ENCODE measurements at regions not wholly inside any gene's neighbourhood (a gene's known extent, or its start where the extent isn't known, plus 50 kb on each side); places are given as distances from the start of the nearest gene placed in this dataset.

DNA sequence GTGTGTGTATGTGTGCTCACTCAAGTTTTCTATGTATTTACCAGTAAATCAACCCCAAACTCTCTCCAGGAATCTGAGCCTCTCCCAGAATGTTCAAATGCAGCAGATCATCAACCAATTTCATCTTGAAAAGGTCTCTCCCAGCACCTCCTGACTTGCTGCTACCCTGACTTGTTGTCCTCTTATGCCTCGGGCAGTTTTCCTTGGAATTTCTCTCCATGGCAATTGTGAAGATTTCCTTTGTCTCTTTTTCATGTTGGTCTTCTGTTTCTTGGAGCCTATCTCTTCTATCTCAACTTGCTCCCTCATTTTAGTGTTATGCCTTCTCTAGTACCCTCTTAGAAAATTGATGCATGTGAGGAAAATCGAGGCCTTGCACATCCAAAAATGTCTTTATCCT, 303.6 kb upstream of the KIF2A start:
- Histone ChIP-seq H3K79me2 (ENCODE audit: control insufficient read depth, insufficient read depth, low read length, unreplicated experiment) (no peaks in the 10 kb centered on the region), H2AFZ (ENCODE audit: low read length, unreplicated experiment) (no peak overlapping the region), H3K27ac (ENCODE audit: low read depth, low read length) (no peak overlapping the region)

DNA sequence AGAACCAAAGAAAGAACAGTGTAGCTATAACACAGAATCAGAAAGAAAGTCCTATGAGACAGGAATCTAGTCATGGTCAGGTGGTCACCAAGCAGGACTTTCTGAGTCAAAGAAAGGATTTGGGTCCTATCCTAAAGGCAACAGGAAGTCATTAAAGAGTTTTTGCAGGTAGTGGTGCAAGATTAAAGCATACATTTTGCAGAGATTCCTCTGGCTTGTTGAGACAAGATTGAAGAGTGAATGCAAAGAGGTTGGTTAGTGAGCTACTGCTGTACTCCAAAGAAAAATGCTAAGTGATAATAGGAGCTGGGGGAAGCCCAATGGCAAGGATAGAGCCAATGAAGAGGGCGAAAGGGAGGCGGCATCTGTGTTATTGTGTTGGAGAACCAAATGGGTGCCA, 300.5 kb upstream of the KIF2A start:
- H3K4me3 ChIP-seq (ENCODE audit: low read depth, low read length), result no peak overlapping the region
- H2AFZ ChIP-seq (ENCODE audit: low read length, unreplicated experiment), result no peak overlapping the region
- no peaks in the 10 kb centered on the region for H3K4me1 ChIP-seq (ENCODE audit: control insufficient read depth, insufficient read depth, low read length, unreplicated experiment)
- H3K79me2 ChIP-seq (ENCODE audit: control insufficient read depth, insufficient read depth, low read length, unreplicated experiment), result no peaks in the 10 kb centered on the region
- H3K27ac ChIP-seq (ENCODE audit: low read depth, low read length), result no peak overlapping the region
- H3K36me3 ChIP-seq (ENCODE audit: insufficient read depth, low read length), result no peaks in the 10 kb centered on the region
- no peaks in the 10 kb centered on the region for H3K27me3 ChIP-seq (ENCODE audit: insufficient read depth, low read length)

More for the DNA sequence above, 303.6 kb upstream of the KIF2A start:
- Histone ChIP-seq H3K36me3 (ENCODE audit: insufficient read depth, low read length) (no peaks in the 10 kb centered on the region), H3K27me3 (ENCODE audit: insufficient read depth, low read length) (no peaks in the 10 kb centered on the region), H3K4me3 (ENCODE audit: low read depth, low read length) (no peak overlapping the region), H3K4me1 (ENCODE audit: control insufficient read depth, insufficient read depth, low read length, unreplicated experiment) (no peaks in the 10 kb centered on the region)

DNA sequence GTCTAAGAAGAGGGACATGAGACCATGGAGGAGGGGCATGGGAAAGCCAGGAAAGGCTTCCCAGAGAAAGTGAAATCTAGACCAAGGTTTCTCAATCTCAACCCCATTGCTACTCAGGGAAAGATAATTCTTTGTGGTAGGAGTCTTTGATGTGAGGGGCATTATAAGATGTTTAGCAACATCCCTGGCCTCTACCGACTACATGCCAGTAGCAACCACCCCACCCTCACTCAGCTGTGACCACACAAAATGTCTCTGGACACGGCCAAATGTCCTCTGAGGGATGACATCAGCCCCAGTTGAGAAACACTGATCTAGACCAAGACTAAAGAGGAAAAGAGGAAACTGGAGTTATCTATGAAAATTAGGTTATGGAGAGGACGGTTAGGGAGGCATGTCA, 298.5 kb upstream of the KIF2A start:
- no peaks in the 10 kb centered on the region for H3K79me2 ChIP-seq (ENCODE audit: control insufficient read depth, insufficient read depth, low read length, unreplicated experiment)
- no peaks in the 10 kb centered on the region for H3K27me3 ChIP-seq (ENCODE audit: insufficient read depth, low read length)

DNA sequence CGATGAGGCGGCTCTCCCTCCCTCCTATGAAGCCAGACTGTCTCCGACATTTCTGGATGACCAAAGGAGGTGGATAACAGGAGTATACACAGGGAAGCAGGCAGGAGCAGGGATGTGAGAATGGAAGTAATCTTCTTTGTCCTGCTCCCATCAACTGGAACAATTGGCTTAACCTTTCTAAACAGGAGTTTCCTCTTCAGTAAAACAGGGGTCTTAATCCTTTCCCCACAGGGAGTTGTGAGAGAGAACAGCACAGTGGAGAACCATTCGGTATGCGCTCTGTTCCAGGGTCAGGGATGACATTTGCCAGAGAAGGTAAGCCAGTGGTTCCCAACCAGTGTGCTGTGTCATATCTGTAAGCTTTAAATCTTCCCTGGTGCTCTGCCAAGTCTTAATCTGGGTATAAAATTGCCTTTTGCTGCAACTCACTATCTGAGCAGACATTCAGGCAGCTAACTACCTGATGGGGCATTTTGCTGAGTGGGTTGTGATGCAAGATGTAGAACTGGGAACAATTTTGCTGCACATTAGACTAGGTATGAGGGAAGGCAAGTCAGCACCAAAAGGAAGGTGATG, 294.8 kb upstream of the KIF2A start:
- H3K36me3 ChIP-seq (ENCODE audit: insufficient read depth, low read length), result no peaks in the 10 kb centered on the region
- no peak overlapping the region for H2AFZ ChIP-seq (ENCODE audit: low read length, unreplicated experiment)
- no peaks in the 10 kb centered on the region for H3K79me2 ChIP-seq (ENCODE audit: control insufficient read depth, insufficient read depth, low read length, unreplicated experiment)
- no peaks in the 10 kb centered on the region for H3K4me1 ChIP-seq (ENCODE audit: control insufficient read depth, insufficient read depth, low read length, unreplicated experiment)
- no peak overlapping the region for H3K27ac ChIP-seq (ENCODE audit: low read depth, low read length)
- H3K27me3 ChIP-seq (ENCODE audit: insufficient read depth, low read length), result no peaks in the 10 kb centered on the region
- H3K4me3 ChIP-seq (ENCODE audit: low read depth, low read length), result no peak overlapping the region

More for the DNA sequence above, 298.5 kb upstream of the KIF2A start:
- no peak overlapping the region for H3K4me3 ChIP-seq (ENCODE audit: low read depth, low read length)
- H3K4me1 ChIP-seq (ENCODE audit: control insufficient read depth, insufficient read depth, low read length, unreplicated experiment), result no peaks in the 10 kb centered on the region
- H2AFZ ChIP-seq (ENCODE audit: low read length, unreplicated experiment), result no peak overlapping the region
- no peaks in the 10 kb centered on the region for H3K36me3 ChIP-seq (ENCODE audit: insufficient read depth, low read length)
- H3K27ac ChIP-seq (ENCODE audit: low read depth, low read length), result no peak overlapping the region

GRCh38 chr5:62017092-62017491, 288.9 kb upstream of the KIF2A start:
- Histone ChIP-seq H3K27ac (ENCODE audit: low read depth, low read length) (no peak overlapping the region), H3K79me2 (ENCODE audit: control insufficient read depth, insufficient read depth, low read length, unreplicated experiment) (no peaks in the 10 kb centered on the region), H2AFZ (ENCODE audit: low read length, unreplicated experiment) (no peak overlapping the region), H3K36me3 (ENCODE audit: insufficient read depth, low read length) (no peaks in the 10 kb centered on the region), H3K27me3 (ENCODE audit: insufficient read depth, low read length) (no peaks in the 10 kb centered on the region), H3K4me1 (ENCODE audit: control insufficient read depth, insufficient read depth, low read length, unreplicated experiment) (no peaks in the 10 kb centered on the region), H3K4me3 (ENCODE audit: low read depth, low read length) (no peak overlapping the region)

- Histone ChIP-seq H3K79me2 (ENCODE audit: control insufficient read depth, insufficient read depth, low read length, unreplicated experiment) (no peaks in the 10 kb centered on the region), H2AFZ (ENCODE audit: low read length, unreplicated experiment) (no peak overlapping the region), H3K4me3 (ENCODE audit: low read depth, low read length) (no peak overlapping the region), H3K27me3 (ENCODE audit: insufficient read depth, low read length) (no peaks in the 10 kb centered on the region), H3K27ac (ENCODE audit: low read depth, low read length) (no peak overlapping the region), H3K4me1 (ENCODE audit: control insufficient read depth, insufficient read depth, low read length, unreplicated experiment) (no peaks in the 10 kb centered on the region), H3K36me3 (ENCODE audit: insufficient read depth, low read length) (no peaks in the 10 kb centered on the region)
Observed at GRCh38 chr5:62029303-62029702, 276.7 kb upstream of the KIF2A start.

GRCh38 chr5:62030326-62030725, 275.7 kb upstream of the KIF2A start:
- Histone ChIP-seq H3K4me1 (ENCODE audit: control insufficient read depth, insufficient read depth, low read length, unreplicated experiment) (no peaks in the 10 kb centered on the region), H3K27me3 (ENCODE audit: insufficient read depth, low read length) (no peaks in the 10 kb centered on the region), H3K27ac (ENCODE audit: low read depth, low read length) (no peak overlapping the region), H3K36me3 (ENCODE audit: insufficient read depth, low read length) (no peaks in the 10 kb centered on the region), H2AFZ (ENCODE audit: low read length, unreplicated experiment) (no peak overlapping the region), H3K79me2 (ENCODE audit: control insufficient read depth, insufficient read depth, low read length, unreplicated experiment) (no peaks in the 10 kb centered on the region), H3K4me3 (ENCODE audit: low read depth, low read length) (no peak overlapping the region)

GRCh38 chr5:62038024-62038423, 268.0 kb upstream of the KIF2A start:
- no peaks in the 10 kb centered on the region for H3K27me3 ChIP-seq (ENCODE audit: insufficient read depth, low read length)
- H3K4me1 ChIP-seq (ENCODE audit: control insufficient read depth, insufficient read depth, low read length, unreplicated experiment), result no peaks in the 10 kb centered on the region
- no peak overlapping the region for H3K27ac ChIP-seq (ENCODE audit: low read depth, low read length)
- no peaks in the 10 kb centered on the region for H3K79me2 ChIP-seq (ENCODE audit: control insufficient read depth, insufficient read depth, low read length, unreplicated experiment)
- no peak overlapping the region for H3K4me3 ChIP-seq (ENCODE audit: low read depth, low read length)
- H2AFZ ChIP-seq (ENCODE audit: low read length, unreplicated experiment), result no peak overlapping the region
- no peaks in the 10 kb centered on the region for H3K36me3 ChIP-seq (ENCODE audit: insufficient read depth, low read length)

DNA sequence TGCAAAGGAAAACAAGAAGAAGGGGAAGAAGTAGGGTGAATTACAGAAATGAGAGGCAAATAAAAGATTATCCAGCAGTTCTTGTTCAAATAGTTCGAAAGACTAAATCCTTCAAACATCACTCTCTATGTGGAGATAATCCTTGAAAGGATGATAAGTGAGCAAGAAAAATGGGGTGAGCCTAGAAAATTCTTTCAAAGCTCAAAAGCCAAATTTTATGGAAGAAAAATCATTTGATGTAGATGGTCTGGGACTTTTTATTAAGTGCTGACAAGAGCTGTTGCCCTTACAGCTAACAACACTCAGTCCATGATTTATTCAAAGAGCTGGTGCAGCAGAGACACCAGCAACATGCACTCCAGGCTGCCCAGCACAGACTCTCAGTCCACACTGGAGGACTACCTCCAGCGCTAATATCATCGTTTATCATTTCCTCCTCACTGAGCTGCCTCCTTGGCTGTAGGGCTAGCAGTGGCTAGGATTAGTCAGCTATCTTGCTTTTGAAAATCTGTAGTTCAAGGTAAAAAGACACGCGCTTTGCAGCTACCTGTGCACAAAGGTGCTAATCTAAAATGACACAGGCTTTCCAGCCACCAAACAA, 264.8 kb upstream of the KIF2A start:
- no peak overlapping the region for H2AFZ ChIP-seq (ENCODE audit: low read length, unreplicated experiment)
- no peaks in the 10 kb centered on the region for H3K79me2 ChIP-seq (ENCODE audit: control insufficient read depth, insufficient read depth, low read length, unreplicated experiment)
- H3K4me1 ChIP-seq (ENCODE audit: control insufficient read depth, insufficient read depth, low read length, unreplicated experiment), result no peaks in the 10 kb centered on the region
- no peaks in the 10 kb centered on the region for H3K36me3 ChIP-seq (ENCODE audit: insufficient read depth, low read length)
- H3K27me3 ChIP-seq (ENCODE audit: insufficient read depth, low read length), result no peaks in the 10 kb centered on the region
- H3K27ac ChIP-seq (ENCODE audit: low read depth, low read length), result no peak overlapping the region
- H3K4me3 ChIP-seq (ENCODE audit: low read depth, low read length), result no peak overlapping the region

- no peak overlapping the region for H2AFZ ChIP-seq (ENCODE audit: low read length, unreplicated experiment)
- H3K79me2 ChIP-seq (ENCODE audit: control insufficient read depth, insufficient read depth, low read length, unreplicated experiment), result no peaks in the 10 kb centered on the region
- H3K4me3 ChIP-seq (ENCODE audit: low read depth, low read length), result no peak overlapping the region
- H3K27me3 ChIP-seq (ENCODE audit: insufficient read depth, low read length), result no peaks in the 10 kb centered on the region
- no peak overlapping the region for H3K27ac ChIP-seq (ENCODE audit: low read depth, low read length)
- no peaks in the 10 kb centered on the region for H3K4me1 ChIP-seq (ENCODE audit: control insufficient read depth, insufficient read depth, low read length, unreplicated experiment)
- H3K36me3 ChIP-seq (ENCODE audit: insufficient read depth, low read length), result no peaks in the 10 kb centered on the region
Observed at GRCh38 chr5:62042007-62042406, 264.0 kb upstream of the KIF2A start.

Data from ACC112 (cell line).